Right lobe of liver (tissue), 4 donors: ENCODE measurements at regions not wholly inside any gene's neighbourhood (a gene's known extent, or its start where the extent isn't known, plus 50 kb on each side); places are given as distances from the start of the nearest gene placed in this dataset.

Experiments used
- CTCF ChIP-seq, 4 donors: fragments of 200-600 bp in 3 of 4; fragments of 450-650 bp in 1 of 4; IDR thresholded peaks; one replicate each; pipeline versions ENCODE4 v1.5.1 to v1.8.0; 2016 to 2022; ENCODE audit warnings: antibody characterized with exemption in 4 of 4, mild to moderate bottlenecking in 2 of 4
- POLR2A ChIP-seq: fragments of 450-650 bp; IDR thresholded peaks from one replicate; pipeline ENCODE4 v1.6.1; 2017; ENCODE audit warnings: antibody characterized with exemption, mild to moderate bottlenecking
- donor health status: DM: no; HTN: no; CAD: no.
- donor health status: DM: no; HTN: no; CAD: no.
- donor health status: DM: no; HTN: yes; CAD: no.

GRCh38 chr11:45486461-45486860 is 179.0 kb downstream of the CHST1 start:
- TF ChIP-seq CTCF (IDR thresholded peaks at IDR 0.05) (no peak), POLR2A (no peak)
